Thoracic aorta (tissue), 2 donors: ENCODE measurements at regions not wholly inside any gene's neighbourhood (a gene's known extent, or its start where the extent isn't known, plus 50 kb on each side); places are given as distances from the start of the nearest gene placed in this dataset.

ENCODE experiments used
- ATAC-seq: fragments of 150-250 bp; one replicate; pipeline ENCODE4 v1.8.0; 2017; ENCODE audit warnings: low read depth; ENCODE audit not compliant: insufficient number of reproducible peaks, low FRiP score
- DNase-seq: peaks from one replicate; pipeline ENCODE4 v3.0.0-alpha.2; 2020; ENCODE audit warnings: low spot score
- H3K27ac ChIP-seq, 2 donors: fragments of 200-600 bp; sonication (generic); 1 replicate in 1 of 2; 2 replicates in 1 of 2; pipeline ENCODE4 v1.5.1; 2016; ENCODE audit warnings: mild to moderate bottlenecking in 2 of 2, moderate library complexity in 2 of 2
- H3K27me3 ChIP-seq: fragments of 200-600 bp; sonication (generic); replicated peaks from 2 replicates; pipeline ENCODE4 v1.6.0; 2016; ENCODE audit warnings: mild to moderate bottlenecking; ENCODE audit not compliant: insufficient read depth
- H3K36me3 ChIP-seq: fragments of 200-600 bp; sonication (generic); one replicate; pipeline ENCODE4 v1.5.1; 2016
- H3K4me1 ChIP-seq, 2 donors: fragments of 200-600 bp; sonication (generic); 1 replicate in 1 of 2; 2 replicates in 1 of 2; pipeline versions ENCODE4 v1.5.1 to v1.6.0; 2016; ENCODE audit warnings: low read depth in 2 of 2, mild to moderate bottlenecking in 1 of 2; ENCODE audit not compliant: control insufficient read depth in 1 of 2
- H3K4me3 ChIP-seq: fragments of 200-600 bp; sonication (generic); 2 replicates; pipeline ENCODE4 v1.5.1; 2016; ENCODE audit warnings: mild to moderate bottlenecking
- H3K9me3 ChIP-seq: fragments of 200-600 bp; sonication (generic); 2 replicates; pipeline ENCODE4 v1.5.1; 2016
- CTCF ChIP-seq: fragments of 200-600 bp; sonication (generic); IDR thresholded peaks from one replicate; pipeline ENCODE4 v1.5.1; 2019; ENCODE audit warnings: antibody characterized with exemption

GRCh38 chr10:53697038-53697437 is 924.5 kb upstream of the MBL2 start:
- Histone ChIP-seq H3K9me3 (no peaks in the 10 kb centered on the region), H3K36me3 (no peaks in the 10 kb centered on the region), H3K27me3 (no peaks in the 10 kb centered on the region), H3K4me1 (no peaks in the 10 kb centered on the region), H3K4me3 (no peak overlapping the region), H3K27ac (no peak overlapping the region)
- DNase-seq: no peak
- TF ChIP-seq CTCF: no peak
- ATAC-seq: no peak

GRCh38 chr10:53690524-53691240 is 918.1 kb upstream of the MBL2 start:
- Histone ChIP-seq H3K27ac (no peak overlapping the region), H3K4me3 (no peak overlapping the region), H3K27me3 (no peaks in the 10 kb centered on the region), H3K9me3 (no peaks in the 10 kb centered on the region), H3K4me1 (no peaks in the 10 kb centered on the region), H3K36me3 (no peaks in the 10 kb centered on the region)
- no peak for TF ChIP-seq CTCF
- ATAC-seq (no peak), DNase-seq (no peak)

- TF ChIP-seq CTCF: no peak
- Histone ChIP-seq H3K4me3 (no peak overlapping the region), H3K27me3 (no peaks in the 10 kb centered on the region), H3K27ac (no peak overlapping the region), H3K9me3 (no peaks in the 10 kb centered on the region), H3K36me3 (no peaks in the 10 kb centered on the region), H3K4me1 (no peaks in the 10 kb centered on the region)
- DNase-seq (no peak), ATAC-seq (no peak)
Observed at GRCh38 chr10:53687800-53688199, 915.2 kb upstream of the MBL2 start.

- Histone ChIP-seq H3K36me3 (no peaks in the 10 kb centered on the region), H3K9me3 (no peaks in the 10 kb centered on the region), H3K27me3 (no peaks in the 10 kb centered on the region), H3K4me1 (no peaks in the 10 kb centered on the region), H3K4me3 (no peak overlapping the region), H3K27ac (no peak overlapping the region)
- DNase-seq (no peak), ATAC-seq (no peak)
- TF ChIP-seq CTCF: no peak
Observed at GRCh38 chr10:53682885-53683284, 910.3 kb upstream of the MBL2 start.

- DNase-seq (no peak), ATAC-seq (no peak)
- Histone ChIP-seq H3K4me3 (no peak overlapping the region), H3K27me3 (no peaks in the 10 kb centered on the region), H3K36me3 (no peaks in the 10 kb centered on the region), H3K4me1 (no peaks in the 10 kb centered on the region), H3K9me3 (no peaks in the 10 kb centered on the region), H3K27ac (no peak overlapping the region)
- TF ChIP-seq CTCF: no peak
Observed at GRCh38 chr10:53682458-53682857, 909.9 kb upstream of the MBL2 start.
